ENCODE measurements at regions not wholly inside any gene's neighbourhood (a gene's known extent, or its start where the extent isn't known, plus 50 kb on each side); places are given as distances from the start of the nearest gene placed in this dataset.

DNA sequence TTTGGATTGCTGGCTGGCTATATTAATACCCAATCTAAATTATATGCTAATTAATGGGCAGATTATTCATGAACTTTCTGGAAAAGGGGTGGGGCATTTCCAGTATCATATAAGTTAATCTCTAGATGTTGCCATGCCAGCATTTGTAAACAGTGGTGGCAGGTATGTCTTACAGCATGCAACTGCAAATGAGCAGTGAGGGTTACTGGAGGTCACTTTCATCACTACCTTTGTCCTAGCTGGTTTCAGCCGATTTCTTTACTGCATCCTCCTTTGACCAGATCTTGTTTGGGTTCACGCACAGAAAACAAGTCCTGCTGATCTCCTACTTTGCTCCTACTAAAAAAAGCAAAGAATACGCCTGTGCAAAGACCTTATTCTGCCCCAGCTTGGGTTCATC lies 89.1 kb upstream of the USP47 start:
- Histone ChIP-seq H3K9me3 (ENCODE audit: control insufficient read depth, insufficient read depth, low read depth, low read length) (no peaks in the 10 kb centered on the region), H3K4me3 (ENCODE audit: low read depth in 2 of 2, low read length in 2 of 2) (no peak overlapping the region), H3K4me1 (ENCODE audit: control insufficient read depth, insufficient read depth, low read length) (no peaks in the 10 kb centered on the region; the same call in 1 of the 2 replicates), H3K27ac (ENCODE audit: low read length) (no peak overlapping the region), H3K36me3 (ENCODE audit: control insufficient read depth, insufficient read depth, low read length) (no peaks in the 10 kb centered on the region), H3K27me3 (ENCODE audit: control insufficient read depth, insufficient read depth, low read length) (peaks cover 30% of the 10 kb centered on the region)
- CTCF ChIA-PET: no interaction called here
- BruUV-seq (replicated peaks): no TSS peak
- DNase-seq (ENCODE audit: low read depth, low spot score): no peak
- in situ Hi-C loops (cut with HindIII; ENCODE audit: low pct_unique_long_range_greater_than_20kb, low sequenced_read_pairs): no loop called here
- intact Hi-C loops (cut with micrococcal nuclease; ENCODE audit: unreplicated experiment): no loop called here
- TF ChIP-seq SIN3A (IDR thresholded peaks at IDR 0.05; ENCODE audit: borderline replicate concordance, insufficient read depth, low read depth, low read length) (no peak), TCF7L2 (IDR thresholded peaks at IDR 0.05; ENCODE audit: low read depth, low read length) (no peak), POLR2AphosphoS5 (IDR thresholded peaks at IDR 0.05; ENCODE audit: low read depth, low read length) (no peak)
- TF ChIP-seq, protein P1, sequence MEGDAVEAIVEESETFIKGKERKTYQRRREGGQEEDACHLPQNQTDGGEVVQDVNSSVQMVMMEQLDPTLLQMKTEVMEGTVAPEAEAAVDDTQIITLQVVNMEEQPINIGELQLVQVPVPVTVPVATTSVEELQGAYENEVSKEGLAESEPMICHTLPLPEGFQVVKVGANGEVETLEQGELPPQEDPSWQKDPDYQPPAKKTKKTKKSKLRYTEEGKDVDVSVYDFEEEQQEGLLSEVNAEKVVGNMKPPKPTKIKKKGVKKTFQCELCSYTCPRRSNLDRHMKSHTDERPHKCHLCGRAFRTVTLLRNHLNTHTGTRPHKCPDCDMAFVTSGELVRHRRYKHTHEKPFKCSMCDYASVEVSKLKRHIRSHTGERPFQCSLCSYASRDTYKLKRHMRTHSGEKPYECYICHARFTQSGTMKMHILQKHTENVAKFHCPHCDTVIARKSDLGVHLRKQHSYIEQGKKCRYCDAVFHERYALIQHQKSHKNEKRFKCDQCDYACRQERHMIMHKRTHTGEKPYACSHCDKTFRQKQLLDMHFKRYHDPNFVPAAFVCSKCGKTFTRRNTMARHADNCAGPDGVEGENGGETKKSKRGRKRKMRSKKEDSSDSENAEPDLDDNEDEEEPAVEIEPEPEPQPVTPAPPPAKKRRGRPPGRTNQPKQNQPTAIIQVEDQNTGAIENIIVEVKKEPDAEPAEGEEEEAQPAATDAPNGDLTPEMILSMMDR (IDR thresholded peaks at IDR 0.05): no peak
- TF ChIP-seq, protein P2, sequence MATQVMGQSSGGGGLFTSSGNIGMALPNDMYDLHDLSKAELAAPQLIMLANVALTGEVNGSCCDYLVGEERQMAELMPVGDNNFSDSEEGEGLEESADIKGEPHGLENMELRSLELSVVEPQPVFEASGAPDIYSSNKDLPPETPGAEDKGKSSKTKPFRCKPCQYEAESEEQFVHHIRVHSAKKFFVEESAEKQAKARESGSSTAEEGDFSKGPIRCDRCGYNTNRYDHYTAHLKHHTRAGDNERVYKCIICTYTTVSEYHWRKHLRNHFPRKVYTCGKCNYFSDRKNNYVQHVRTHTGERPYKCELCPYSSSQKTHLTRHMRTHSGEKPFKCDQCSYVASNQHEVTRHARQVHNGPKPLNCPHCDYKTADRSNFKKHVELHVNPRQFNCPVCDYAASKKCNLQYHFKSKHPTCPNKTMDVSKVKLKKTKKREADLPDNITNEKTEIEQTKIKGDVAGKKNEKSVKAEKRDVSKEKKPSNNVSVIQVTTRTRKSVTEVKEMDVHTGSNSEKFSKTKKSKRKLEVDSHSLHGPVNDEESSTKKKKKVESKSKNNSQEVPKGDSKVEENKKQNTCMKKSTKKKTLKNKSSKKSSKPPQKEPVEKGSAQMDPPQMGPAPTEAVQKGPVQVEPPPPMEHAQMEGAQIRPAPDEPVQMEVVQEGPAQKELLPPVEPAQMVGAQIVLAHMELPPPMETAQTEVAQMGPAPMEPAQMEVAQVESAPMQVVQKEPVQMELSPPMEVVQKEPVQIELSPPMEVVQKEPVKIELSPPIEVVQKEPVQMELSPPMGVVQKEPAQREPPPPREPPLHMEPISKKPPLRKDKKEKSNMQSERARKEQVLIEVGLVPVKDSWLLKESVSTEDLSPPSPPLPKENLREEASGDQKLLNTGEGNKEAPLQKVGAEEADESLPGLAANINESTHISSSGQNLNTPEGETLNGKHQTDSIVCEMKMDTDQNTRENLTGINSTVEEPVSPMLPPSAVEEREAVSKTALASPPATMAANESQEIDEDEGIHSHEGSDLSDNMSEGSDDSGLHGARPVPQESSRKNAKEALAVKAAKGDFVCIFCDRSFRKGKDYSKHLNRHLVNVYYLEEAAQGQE (IDR thresholded peaks at IDR 0.05; ENCODE audit: insufficient read depth in 1 of 2, low read depth in 2 of 2, low read length in 1 of 2): no peak
- POLR2A ChIA-PET: no interaction called here
- no peak for ATAC-seq

DNA sequence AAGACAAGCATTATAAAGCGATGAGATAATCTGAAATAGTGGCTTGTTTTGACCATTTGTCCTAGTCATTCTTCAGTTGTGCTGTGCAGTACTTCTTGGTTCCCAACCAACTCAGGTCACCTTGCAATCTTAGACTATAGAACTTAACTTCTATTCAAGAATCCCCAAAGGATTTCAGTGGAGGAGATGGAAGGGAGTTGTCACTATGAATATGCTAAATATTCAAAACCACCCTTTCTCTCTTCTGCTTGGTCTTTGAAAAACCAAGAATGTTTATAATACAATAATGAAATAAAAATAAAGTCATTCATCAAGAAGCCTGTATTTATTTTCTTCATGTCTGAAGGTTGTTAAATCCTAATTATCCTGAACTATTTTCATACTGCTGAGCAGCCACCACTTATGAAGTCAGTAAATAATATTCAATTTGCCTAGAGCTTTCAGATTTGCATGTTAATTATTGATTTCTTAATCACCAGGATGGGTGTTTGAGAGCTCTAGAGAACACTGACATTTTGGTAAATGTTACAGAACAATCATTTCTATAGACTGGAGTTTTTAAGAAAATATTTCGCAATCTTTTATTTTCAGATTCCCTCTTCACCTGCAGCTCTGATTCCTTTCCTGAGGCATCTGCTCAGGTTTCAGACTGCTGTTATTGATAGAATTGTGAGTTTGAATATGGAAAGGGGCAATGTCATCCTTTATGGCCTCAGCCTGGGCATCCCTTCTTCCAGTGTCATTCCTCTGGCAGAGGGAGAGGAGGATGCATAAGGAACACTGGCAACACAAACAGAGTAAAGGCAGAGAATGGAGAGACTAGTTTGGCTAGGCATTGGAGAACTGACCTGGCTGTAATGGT lies 91.5 kb upstream of the USP47 start:
- intact Hi-C loops (cut with micrococcal nuclease; ENCODE audit: unreplicated experiment) (no loop called here), in situ Hi-C loops (cut with HindIII; ENCODE audit: low pct_unique_long_range_greater_than_20kb, low sequenced_read_pairs) (no loop called here)
- H3K4me1 ChIP-seq (ENCODE audit: control insufficient read depth, insufficient read depth, low read length): no peaks in the 10 kb centered on the region
- H3K27ac ChIP-seq (ENCODE audit: low read length): no peak overlapping the region
- DNase-seq (ENCODE audit: low read depth, low spot score): no peak
- H3K36me3 ChIP-seq (ENCODE audit: control insufficient read depth, insufficient read depth, low read length): no peaks in the 10 kb centered on the region
- ChIA-PET POLR2A (no interaction called here), CTCF (no interaction called here)
- H3K27me3 ChIP-seq (ENCODE audit: control insufficient read depth, insufficient read depth, low read length): peaks cover 21% of the 10 kb centered on the region; the same call in 1 of the 2 replicates
- H3K9me3 ChIP-seq (ENCODE audit: control insufficient read depth, insufficient read depth, low read depth, low read length): no peaks in the 10 kb centered on the region
- BruUV-seq (replicated peaks): no TSS peak
- TF ChIP-seq, protein P1 (IDR thresholded peaks at IDR 0.05): no peak
- TF ChIP-seq POLR2AphosphoS5 (IDR thresholded peaks at IDR 0.05; ENCODE audit: low read depth, low read length) (no peak), SIN3A (IDR thresholded peaks at IDR 0.05; ENCODE audit: borderline replicate concordance, insufficient read depth, low read depth, low read length) (no peak), TCF7L2 (IDR thresholded peaks at IDR 0.05; ENCODE audit: low read depth, low read length) (no peak)
- TF ChIP-seq, protein P2 (IDR thresholded peaks at IDR 0.05; ENCODE audit: insufficient read depth in 1 of 2, low read depth in 2 of 2, low read length in 1 of 2): no peak
- H3K4me3 ChIP-seq (ENCODE audit: low read depth in 2 of 2, low read length in 2 of 2): no peak overlapping the region
- ATAC-seq: no peak
